HCT116 (cell line): ENCODE measurements at regions not wholly inside any gene's neighbourhood (a gene's known extent, or its start where the extent isn't known, plus 50 kb on each side); places are given as distances from the start of the nearest gene placed in this dataset.

Source experiments
- ATAC-seq: fragments of 200-7000 bp; cut with Tn5 transposase; 2 replicates; pipeline ENCODE4 v1.9.1; 2020; ENCODE audit warnings: mild to moderate bottlenecking, moderate library complexity
- BruUV-seq: library from RNA; stranded (reverse); fragments of 400-500 nt; replicated peaks from 2 replicates; lab custom pipeline; 2021; lab: Mats Ljungman, UMichigan
- CTCF ChIA-PET: fragments of 300-600 bp; sonication (Branson Sonifier 250); formaldehyde crosslinking; loops from one replicate; lab custom pipeline; 2021; ENCODE audit warnings: antibody characterized with exemption; lab: Charles Lee
- POLR2A ChIA-PET: fragments of 300-600, 350-600 bp; sonication (Branson Sonifier 250); formaldehyde crosslinking; loops from one replicate; lab custom pipeline; 2021; ENCODE audit warnings: antibody characterized with exemption; lab: Charles Lee
- RAD21 ChIA-PET, 2 experiments: fragments of 300-600 bp; sonication (Branson Sonifier 250); formaldehyde crosslinking; loops; one replicate each; lab custom pipeline; 2023; ENCODE audit warnings: low total read pairs in 2 of 2; ENCODE audit not compliant: uncharacterized antibody in 2 of 2, unreplicated experiment in 2 of 2, low non-redundant PET in 1 of 2; lab: Charles Lee
- DNase-seq: peaks from one replicate; pipeline ENCODE4 v3.0.0-alpha.2; 2010; ENCODE audit warnings: low read depth, low spot score
- H2AFZ ChIP-seq: fragments of 200-600 bp; shearing (Covaris generic), sonication (generic); 2 replicates; pipeline ENCODE4 v1.6.1; 2017; ENCODE audit warnings: low read depth, mixed run types, mixed read lengths, antibody characterized with exemption, low read length; ENCODE audit not compliant: poor library complexity, severe bottlenecking
- H3K27ac ChIP-seq: 2 replicates; pipeline ENCODE4 v1.5.1; 2012; ENCODE audit warnings: low read depth, low read length
- H3K27me3 ChIP-seq: fragments of 200-600 bp; sonication (generic); 2 replicates; pipeline ENCODE4 v1.6.1; 2016; ENCODE audit warnings: mixed run types, low read length, mixed read lengths; ENCODE audit not compliant: insufficient read depth
- H3K36me3 ChIP-seq, 2 experiments: fragments of 200-500 bp in 1 of 2; fragments of 200-600 bp in 1 of 2; sonication (Bioruptor generic) in 1 of 2; sonication (generic) in 1 of 2; 2 replicates each; pipeline versions ENCODE4 v1.5.1 to v1.6.1; 2014 to 2016; ENCODE audit warnings: low read length in 2 of 2, inconsistent platforms in 1 of 2, mixed read lengths in 1 of 2, mixed run types in 1 of 2; ENCODE audit not compliant: insufficient read depth in 2 of 2, control insufficient read depth in 1 of 2
- H3K4me1 ChIP-seq, 2 experiments: fragments of 200-600 bp in 1 of 2; sonication (generic) in 1 of 2; 2 replicates each; pipeline versions ENCODE4 v1.5.1 to v1.6.1; 2012 to 2017; ENCODE audit warnings: low read length in 2 of 2, inconsistent platforms in 1 of 2, mild to moderate bottlenecking in 1 of 2, mixed read lengths in 1 of 2, mixed run types in 1 of 2, moderate library complexity in 1 of 2; ENCODE audit not compliant: insufficient read depth in 2 of 2, control insufficient read depth in 1 of 2
- H3K4me2 ChIP-seq: fragments of 200-600 bp; sonication (generic); 2 replicates; pipeline ENCODE4 v1.6.1; 2017; ENCODE audit warnings: mixed run types, low read length, mixed read lengths
- H3K4me3 ChIP-seq, 2 experiments: fragments of 200-600 bp in 1 of 2; sonication (generic) in 1 of 2; replicated peaks in 1 of 2; 2 replicates each; pipeline ENCODE4 v1.5.1; 2011 to 2016; ENCODE audit warnings: low read length in 2 of 2, control low read depth in 1 of 2, low read depth in 1 of 2, mild to moderate bottlenecking in 1 of 2, mixed read lengths in 1 of 2, mixed run types in 1 of 2
- H3K79me2 ChIP-seq: fragments of 200-600 bp; sonication (generic); 2 replicates; pipeline ENCODE4 v1.6.1; 2017; ENCODE audit warnings: mild to moderate bottlenecking, mixed run types, low read length, moderate library complexity, mixed read lengths; ENCODE audit not compliant: insufficient read depth
- H3K9ac ChIP-seq: fragments of 200-600 bp; sonication (generic); 2 replicates; pipeline ENCODE4 v1.6.1; 2016; ENCODE audit warnings: low read length, mixed read lengths
- H3K9me2 ChIP-seq: fragments of 200-600 bp; sonication (generic), shearing (Covaris generic); 2 replicates; pipeline ENCODE4 v1.6.1; 2017; ENCODE audit warnings: mixed run types, mild to moderate bottlenecking, moderate library complexity; ENCODE audit not compliant: insufficient read depth
- H3K9me3 ChIP-seq, 2 experiments: fragments of 200-500 bp in 1 of 2; fragments of 200-600 bp in 1 of 2; sonication (Bioruptor generic) in 1 of 2; sonication (generic) in 1 of 2; 2 replicates each; pipeline ENCODE4 v1.6.1; 2014 to 2017; ENCODE audit warnings: low read length in 2 of 2, mixed read lengths in 2 of 2, inconsistent platforms in 1 of 2, low read depth in 1 of 2, mild to moderate bottlenecking in 1 of 2, mixed run types in 1 of 2, moderate library complexity in 1 of 2; ENCODE audit not compliant: control insufficient read depth in 1 of 2, insufficient read depth in 1 of 2
- H4K20me1 ChIP-seq: fragments of 200-600 bp; sonication (generic), shearing (Covaris generic); 2 replicates; pipeline ENCODE4 v1.6.1; 2017; ENCODE audit warnings: mixed run types, mild to moderate bottlenecking, moderate library complexity; ENCODE audit not compliant: insufficient read depth
- CBX3 ChIP-seq: IDR thresholded peaks from 2 replicates; pipeline ENCODE4 v1.6.1; 2012; ENCODE audit warnings: low read depth
- CEBPB ChIP-seq: IDR thresholded peaks from 2 replicates; pipeline ENCODE4 v1.6.1; 2012; ENCODE audit warnings: low read depth
- EGR1 ChIP-seq: IDR thresholded peaks from 2 replicates; pipeline ENCODE4 v1.6.1; 2012; ENCODE audit warnings: low read depth
- ELF1 ChIP-seq: IDR thresholded peaks from 2 replicates; pipeline ENCODE4 v1.6.1; 2012; ENCODE audit warnings: low read depth, borderline replicate concordance
- EZH2 ChIP-seq: fragments of 200-600 bp; sonication (generic); IDR thresholded peaks from 2 replicates; pipeline ENCODE4 v1.6.1; 2017; ENCODE audit warnings: antibody characterized with exemption, mixed run types
- EZH2phosphoT487 ChIP-seq: fragments of 200-600 bp; IDR thresholded peaks from 2 replicates; pipeline ENCODE4 v1.6.1; 2018; ENCODE audit warnings: antibody characterized with exemption, borderline replicate concordance
- FOSL1 ChIP-seq: IDR thresholded peaks from 2 replicates; pipeline ENCODE4 v1.6.1; 2012; ENCODE audit warnings: low read depth
- POLR2A ChIP-seq: IDR thresholded peaks from 2 replicates; pipeline ENCODE4 v1.7.0; 2011; ENCODE audit warnings: borderline replicate concordance; ENCODE audit not compliant: insufficient read depth, insufficient read length; ENCODE audit errors: extremely low read depth
- POLR2AphosphoS5 ChIP-seq: IDR thresholded peaks from 2 replicates; pipeline ENCODE4 v1.6.1; 2011; ENCODE audit warnings: mild to moderate bottlenecking, low read depth, low read length, moderate library complexity
- REST ChIP-seq: IDR thresholded peaks from 2 replicates; pipeline ENCODE4 v1.6.1; 2012; ENCODE audit warnings: low read depth
- SIN3A ChIP-seq: IDR thresholded peaks from 2 replicates; pipeline ENCODE4 v1.6.1; 2012; ENCODE audit warnings: low read depth
- SP1 ChIP-seq: IDR thresholded peaks from 2 replicates; pipeline ENCODE4 v1.6.1; 2012; ENCODE audit warnings: low read depth
- SRF ChIP-seq: IDR thresholded peaks from 2 replicates; pipeline ENCODE4 v1.6.1; 2012; ENCODE audit warnings: low read depth
- TCF7L2 ChIP-seq: IDR thresholded peaks from 2 replicates; pipeline ENCODE4 v1.7.0; 2011; ENCODE audit warnings: borderline replicate concordance, inconsistent platforms; ENCODE audit not compliant: insufficient read depth, insufficient read length; ENCODE audit errors: extremely low read depth
- YY1 ChIP-seq: IDR thresholded peaks from 2 replicates; pipeline ENCODE4 v1.6.1; 2011; ENCODE audit warnings: low read length, low read depth, moderate library complexity, mild to moderate bottlenecking; ENCODE audit not compliant: insufficient replicate concordance; ENCODE audit errors: extremely low read depth
- intact Hi-C: fragments of 100-400 bp; cut with micrococcal nuclease; formaldehyde crosslinking; loops from 2 replicates; pipeline ENCODE4 v1.10.0; 2022
- TF ChIP-seq, protein P1 (sequence below): IDR thresholded peaks from 2 replicates; pipeline ENCODE4 v1.6.1; 2012
- TF ChIP-seq, protein P2 (sequence below), 3 experiments: fragments of 200-600 bp in 1 of 3; sonication (generic) in 1 of 3; IDR thresholded peaks in 2 of 3; conservative IDR thresholded peaks in 1 of 3; 2 replicates each; pipeline ENCODE4 v1.5.1; 2012 to 2017; ENCODE audit warnings: low read depth in 2 of 3, low read length in 2 of 3, antibody characterized with exemption in 1 of 3, borderline replicate concordance in 1 of 3, control low read depth in 1 of 3, mild to moderate bottlenecking in 1 of 3, mixed read lengths in 1 of 3, mixed run types in 1 of 3, moderate library complexity in 1 of 3; ENCODE audit not compliant: insufficient read depth in 1 of 3
- TF ChIP-seq, protein P3 (sequence below): IDR thresholded peaks from 2 replicates; pipeline ENCODE4 v1.6.1; 2012

GRCh38 chr12:17853054-17853453 is 236.9 kb downstream of the RERGL start (continued):
- TF ChIP-seq, protein P1, sequence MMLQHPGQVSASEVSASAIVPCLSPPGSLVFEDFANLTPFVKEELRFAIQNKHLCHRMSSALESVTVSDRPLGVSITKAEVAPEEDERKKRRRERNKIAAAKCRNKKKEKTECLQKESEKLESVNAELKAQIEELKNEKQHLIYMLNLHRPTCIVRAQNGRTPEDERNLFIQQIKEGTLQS, result no peak
- no peak for TF ChIP-seq ELF1
- no peak for TF ChIP-seq POLR2A
- TF ChIP-seq CBX3, result no peak
- no peak for TF ChIP-seq CEBPB
- no peak for TF ChIP-seq SP1
- TF ChIP-seq, protein P2, sequence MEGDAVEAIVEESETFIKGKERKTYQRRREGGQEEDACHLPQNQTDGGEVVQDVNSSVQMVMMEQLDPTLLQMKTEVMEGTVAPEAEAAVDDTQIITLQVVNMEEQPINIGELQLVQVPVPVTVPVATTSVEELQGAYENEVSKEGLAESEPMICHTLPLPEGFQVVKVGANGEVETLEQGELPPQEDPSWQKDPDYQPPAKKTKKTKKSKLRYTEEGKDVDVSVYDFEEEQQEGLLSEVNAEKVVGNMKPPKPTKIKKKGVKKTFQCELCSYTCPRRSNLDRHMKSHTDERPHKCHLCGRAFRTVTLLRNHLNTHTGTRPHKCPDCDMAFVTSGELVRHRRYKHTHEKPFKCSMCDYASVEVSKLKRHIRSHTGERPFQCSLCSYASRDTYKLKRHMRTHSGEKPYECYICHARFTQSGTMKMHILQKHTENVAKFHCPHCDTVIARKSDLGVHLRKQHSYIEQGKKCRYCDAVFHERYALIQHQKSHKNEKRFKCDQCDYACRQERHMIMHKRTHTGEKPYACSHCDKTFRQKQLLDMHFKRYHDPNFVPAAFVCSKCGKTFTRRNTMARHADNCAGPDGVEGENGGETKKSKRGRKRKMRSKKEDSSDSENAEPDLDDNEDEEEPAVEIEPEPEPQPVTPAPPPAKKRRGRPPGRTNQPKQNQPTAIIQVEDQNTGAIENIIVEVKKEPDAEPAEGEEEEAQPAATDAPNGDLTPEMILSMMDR (IDR thresholded peaks at IDR 0.05 in 2 of 3, conservative IDR thresholded peaks at IDR 0.05 in 1 of 3; ENCODE audit: borderline replicate concordance in 1 of 3, insufficient read depth in 1 of 3, low read depth in 2 of 3, low read length in 2 of 3), result no peak
- TF ChIP-seq YY1, result no peak
- TF ChIP-seq FOSL1, result no peak
- TF ChIP-seq EZH2phosphoT487, result no peak
- no peak for TF ChIP-seq EZH2
- TF ChIP-seq SRF, result no peak
- TF ChIP-seq EGR1, result no peak
- TF ChIP-seq, all 23 proteins: peak for 0

GRCh38 chr12:17841496-17841895 is 248.5 kb downstream of the RERGL start:
- TF ChIP-seq POLR2AphosphoS5 (no peak), EZH2 (no peak), CEBPB (no peak), TCF7L2 (no peak), REST (no peak), SIN3A (no peak), FOSL1 (no peak)
- TF ChIP-seq, protein P2 (IDR thresholded peaks at IDR 0.05 in 2 of 3, conservative IDR thresholded peaks at IDR 0.05 in 1 of 3; ENCODE audit: borderline replicate concordance in 1 of 3, insufficient read depth in 1 of 3, low read depth in 2 of 3, low read length in 2 of 3), result no peak
- TF ChIP-seq, protein P3, sequence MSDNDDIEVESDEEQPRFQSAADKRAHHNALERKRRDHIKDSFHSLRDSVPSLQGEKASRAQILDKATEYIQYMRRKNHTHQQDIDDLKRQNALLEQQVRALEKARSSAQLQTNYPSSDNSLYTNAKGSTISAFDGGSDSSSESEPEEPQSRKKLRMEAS, result no peak
- TF ChIP-seq, all 23 proteins: peak for 0
- Histone ChIP-seq H3K9me3 (no peaks in the 10 kb centered on the region), H3K4me1 (no peaks in the 10 kb centered on the region), H3K9ac (no peak overlapping the region), H2AFZ (no peak overlapping the region), H3K27ac (no peak overlapping the region), H3K9me2 (no peaks in the 10 kb centered on the region), H4K20me1 (no peaks in the 10 kb centered on the region), H3K4me2 (no peak overlapping the region), H3K36me3 (no peaks in the 10 kb centered on the region), H3K4me3 (no peak overlapping the region), H3K27me3 (no peaks in the 10 kb centered on the region), H3K79me2 (no peaks in the 10 kb centered on the region)
- intact Hi-C loops, result no loop called here
- DNase-seq (no peak), ATAC-seq (no peak)
- ChIA-PET RAD21 (no interaction called here), CTCF (no interaction called here), POLR2A (no interaction called here)
- BruUV-seq, result no TSS peak
